ENCODE measurements at regions not wholly inside any gene's neighbourhood (a gene's known extent, or its start where the extent isn't known, plus 50 kb on each side); places are given as distances from the start of the nearest gene placed in this dataset.

DNA sequence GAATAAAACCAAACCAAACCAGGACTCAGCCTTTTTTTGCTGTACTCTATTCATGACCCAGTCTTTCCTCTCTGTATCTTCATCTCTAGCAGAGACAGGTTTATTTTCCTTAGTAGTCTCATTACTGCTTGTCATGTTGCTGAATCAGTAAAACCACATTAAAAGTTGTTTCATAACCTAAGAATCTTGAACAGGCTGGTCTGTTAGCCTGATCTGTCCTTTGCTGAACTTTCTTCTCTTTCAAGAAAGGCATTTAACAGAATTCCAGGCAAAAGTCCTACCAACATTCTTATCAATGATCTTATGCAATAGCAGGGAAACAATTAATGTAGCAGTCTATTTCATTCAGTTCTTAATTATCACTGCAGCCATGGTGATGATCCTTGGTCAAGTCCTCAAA, 197.7 kb downstream of the CASP12 start:
- Histone ChIP-seq H3K4me3 (no peak overlapping the region), H3K9me3 (no peaks in the 10 kb centered on the region), H3K36me3 (ENCODE audit: low read depth) (no peaks in the 10 kb centered on the region), H3K4me1 (ENCODE audit: low read depth) (no peaks in the 10 kb centered on the region)
- peak; percentile 44 for ATAC-seq
- intact Hi-C loops (cut with DNase I, micrococcal nuclease): no loop called here
- TF ChIP-seq, protein P1, sequence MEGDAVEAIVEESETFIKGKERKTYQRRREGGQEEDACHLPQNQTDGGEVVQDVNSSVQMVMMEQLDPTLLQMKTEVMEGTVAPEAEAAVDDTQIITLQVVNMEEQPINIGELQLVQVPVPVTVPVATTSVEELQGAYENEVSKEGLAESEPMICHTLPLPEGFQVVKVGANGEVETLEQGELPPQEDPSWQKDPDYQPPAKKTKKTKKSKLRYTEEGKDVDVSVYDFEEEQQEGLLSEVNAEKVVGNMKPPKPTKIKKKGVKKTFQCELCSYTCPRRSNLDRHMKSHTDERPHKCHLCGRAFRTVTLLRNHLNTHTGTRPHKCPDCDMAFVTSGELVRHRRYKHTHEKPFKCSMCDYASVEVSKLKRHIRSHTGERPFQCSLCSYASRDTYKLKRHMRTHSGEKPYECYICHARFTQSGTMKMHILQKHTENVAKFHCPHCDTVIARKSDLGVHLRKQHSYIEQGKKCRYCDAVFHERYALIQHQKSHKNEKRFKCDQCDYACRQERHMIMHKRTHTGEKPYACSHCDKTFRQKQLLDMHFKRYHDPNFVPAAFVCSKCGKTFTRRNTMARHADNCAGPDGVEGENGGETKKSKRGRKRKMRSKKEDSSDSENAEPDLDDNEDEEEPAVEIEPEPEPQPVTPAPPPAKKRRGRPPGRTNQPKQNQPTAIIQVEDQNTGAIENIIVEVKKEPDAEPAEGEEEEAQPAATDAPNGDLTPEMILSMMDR (IDR thresholded peaks at IDR 0.05): no peak
- DNase-seq: no peak

DNA sequence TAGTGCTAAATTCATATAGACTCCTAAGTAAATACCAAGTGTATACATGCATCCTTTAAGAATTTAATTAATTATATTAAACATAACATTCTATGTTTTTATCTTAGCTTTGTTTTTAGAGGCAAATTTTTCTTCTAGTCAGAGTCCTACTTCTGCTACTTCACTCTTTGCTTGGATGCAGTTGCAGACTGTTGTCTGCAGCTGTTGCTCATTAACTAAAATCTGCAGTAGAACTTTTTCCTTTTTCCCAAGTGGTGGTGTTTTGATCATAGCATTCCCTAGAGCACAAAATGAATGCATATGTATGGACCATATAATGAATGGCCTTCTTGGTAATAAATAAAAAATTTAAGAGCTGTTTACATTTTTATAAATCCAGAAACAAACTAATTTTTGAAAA, 198.3 kb downstream of the CASP12 start:
- intact Hi-C loops (cut with DNase I, micrococcal nuclease): no loop called here
- ATAC-seq: no peak
- H3K9me3 ChIP-seq: no peaks in the 10 kb centered on the region
- H3K4me3 ChIP-seq: no peak overlapping the region
- no peak for DNase-seq
- no peaks in the 10 kb centered on the region for H3K36me3 ChIP-seq (ENCODE audit: low read depth)
- H3K4me1 ChIP-seq (ENCODE audit: low read depth): no peaks in the 10 kb centered on the region
- TF ChIP-seq, protein P1 (IDR thresholded peaks at IDR 0.05): no peak

DNA sequence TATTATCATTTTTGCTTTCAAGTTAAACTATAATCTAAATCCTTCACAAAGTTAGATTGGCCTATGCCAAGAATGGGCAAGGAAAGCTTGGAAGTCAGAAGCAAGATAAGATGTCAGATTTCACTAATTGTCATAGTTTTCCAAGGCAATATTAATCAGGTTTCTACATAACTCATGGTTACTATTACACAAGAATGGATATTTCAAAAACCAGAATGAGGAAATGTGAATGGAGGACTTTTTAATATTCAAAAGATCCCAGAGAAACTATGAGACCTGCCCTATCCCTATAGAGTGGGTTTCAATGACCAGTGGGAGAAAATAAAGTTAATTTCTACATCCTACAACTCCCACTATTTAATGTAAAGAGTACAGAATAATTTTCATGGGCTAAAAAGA, 203.2 kb downstream of the CASP12 start:
- DNase-seq (no peak), ATAC-seq (no peak)
- Histone ChIP-seq H3K4me1 (ENCODE audit: low read depth) (no peaks in the 10 kb centered on the region), H3K9me3 (no peaks in the 10 kb centered on the region), H3K4me3 (no peak overlapping the region), H3K36me3 (ENCODE audit: low read depth) (no peaks in the 10 kb centered on the region)
- TF ChIP-seq, protein P1 (IDR thresholded peaks at IDR 0.05): no peak
- intact Hi-C loops (cut with DNase I, micrococcal nuclease): no loop called here

DNA sequence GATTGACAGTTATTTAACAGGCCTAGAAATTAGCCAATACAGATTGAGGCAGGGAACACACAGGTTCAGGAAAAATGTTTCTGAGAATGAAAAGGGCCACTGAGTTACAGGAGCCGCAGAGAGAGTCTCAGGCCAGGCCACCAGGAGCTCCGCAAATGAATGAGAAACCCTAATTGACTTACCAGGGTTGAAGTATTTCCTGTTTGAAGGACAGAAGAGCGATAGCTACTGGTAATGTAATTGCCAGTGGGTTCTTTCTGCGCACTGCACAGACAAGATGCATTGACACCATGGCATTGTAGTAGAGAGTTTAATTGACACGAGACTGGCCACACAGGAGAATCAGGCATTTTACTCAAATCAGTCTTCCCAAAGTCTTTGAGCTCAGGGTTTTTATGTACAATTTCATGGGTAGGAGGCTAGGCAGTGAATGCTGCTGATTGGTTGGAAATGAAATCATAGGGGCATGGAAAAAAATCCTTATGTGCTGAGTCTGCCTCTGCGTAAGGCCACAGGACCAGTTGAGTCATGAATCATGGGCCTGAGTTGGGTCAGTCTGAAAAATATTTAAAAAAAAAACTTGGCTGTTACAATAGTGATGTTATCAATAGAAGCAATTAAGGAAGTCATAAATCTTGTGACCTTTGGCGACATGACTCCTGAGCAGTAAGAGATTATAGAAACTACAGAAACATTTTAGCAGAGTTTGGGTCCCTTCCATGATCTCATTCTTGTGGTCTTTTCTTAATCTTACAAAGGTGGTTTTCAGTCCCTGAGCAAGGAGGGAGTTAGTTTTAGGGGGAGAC, 203.8 kb downstream of the CASP12 start:
- TF ChIP-seq, protein P1 (IDR thresholded peaks at IDR 0.05): no peak
- H3K9me3 ChIP-seq: no peaks in the 10 kb centered on the region
- H3K4me3 ChIP-seq: no peak overlapping the region
- intact Hi-C loops (cut with DNase I, micrococcal nuclease): no loop called here
- H3K4me1 ChIP-seq (ENCODE audit: low read depth): no peaks in the 10 kb centered on the region
- H3K36me3 ChIP-seq (ENCODE audit: low read depth): no peaks in the 10 kb centered on the region
- ATAC-seq: no peak
- no peak for DNase-seq

DNA sequence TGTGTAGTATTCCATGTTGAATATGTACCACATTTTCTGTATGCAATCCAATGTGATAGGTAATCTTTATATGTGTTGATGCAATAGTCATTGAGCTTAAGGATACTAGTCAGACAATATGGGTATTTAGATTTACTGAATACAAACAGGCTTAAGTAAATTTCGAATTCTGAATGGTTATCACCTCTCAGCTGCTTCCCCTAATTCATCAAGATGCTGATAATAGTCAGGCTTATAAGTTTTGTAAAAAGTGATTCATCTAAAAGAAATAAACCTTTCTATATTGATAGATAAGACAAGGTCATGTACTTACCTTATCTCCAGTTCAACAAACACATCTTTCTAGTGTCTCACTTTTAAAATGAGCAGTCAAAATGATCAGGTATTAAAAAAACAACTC, 205.5 kb downstream of the CASP12 start:
- no peak overlapping the region for H3K4me3 ChIP-seq
- H3K4me1 ChIP-seq (ENCODE audit: low read depth): no peaks in the 10 kb centered on the region
- H3K36me3 ChIP-seq (ENCODE audit: low read depth): no peaks in the 10 kb centered on the region
- no peak for DNase-seq
- intact Hi-C loops (cut with DNase I, micrococcal nuclease): no loop called here
- TF ChIP-seq, protein P1 (IDR thresholded peaks at IDR 0.05): no peak
- ATAC-seq: no peak
- H3K9me3 ChIP-seq: no peaks in the 10 kb centered on the region

All from mucosa of descending colon (tissue), 3 donors.